Vagina (tissue), 2 donors: ENCODE measurements at regions not wholly inside any gene's neighbourhood (a gene's known extent, or its start where the extent isn't known, plus 50 kb on each side); places are given as distances from the start of the nearest gene placed in this dataset.

Experiments
- CTCF ChIP-seq, 3 experiments: fragments of 450-650 bp in 2 of 3; fragments of 200-600 bp in 1 of 3; sonication (generic) in 1 of 3; IDR thresholded peaks; one replicate each; pipeline ENCODE4 v1.5.1; 2017 to 2019; ENCODE audit warnings: antibody characterized with exemption in 3 of 3, mild to moderate bottlenecking in 2 of 3, moderate library complexity in 2 of 3
- POLR2A ChIP-seq, 2 donors: fragments of 450-650 bp; IDR thresholded peaks; one replicate each; pipeline ENCODE4 v1.6.1; 2017; ENCODE audit warnings: antibody characterized with exemption in 2 of 2, mild to moderate bottlenecking in 2 of 2, moderate library complexity in 2 of 2

GRCh38 chr10:31100662-31101061 lies 69.0 kb upstream of the ZNF438 start:
- TF ChIP-seq CTCF (IDR thresholded peaks at IDR 0.05) (no peak), POLR2A (IDR thresholded peaks at IDR 0.05) (no peak)
